ENCODE measurements at regions not wholly inside any gene's neighbourhood (a gene's known extent, or its start where the extent isn't known, plus 50 kb on each side); places are given as distances from the start of the nearest gene placed in this dataset.

- TF ChIP-seq CTCF (conservative IDR thresholded peaks at IDR 0.05; ENCODE audit: low read depth, low read length), result no peak
- no peak for TF ChIP-seq RCOR1 (IDR thresholded peaks at IDR 0.05; ENCODE audit: insufficient replicate concordance, low read length)
These were observed 554.1 kb downstream of the KCNH5 start for GRCh38 chr14:62491146-62491545.

Data from IMR-90 (cell line).